ENCODE measurements at regions not wholly inside any gene's neighbourhood (a gene's known extent, or its start where the extent isn't known, plus 50 kb on each side); places are given as distances from the start of the nearest gene placed in this dataset.

- Mint-ChIP-seq H3K27ac (no peak overlapping the region), H3K36me3 (ENCODE audit: low read depth) (no peaks in the 10 kb centered on the region), H3K4me3 (no peak overlapping the region), H3K4me1 (ENCODE audit: low read depth) (no peaks in the 10 kb centered on the region), H3K27me3 (no peaks in the 10 kb centered on the region), H3K9me3 (no peaks in the 10 kb centered on the region)
Measured at GRCh38 chr10:108592956-108593355, 1330.4 kb downstream of the XPNPEP1 start.

GRCh38 chr10:108591417-108591816 is 1331.9 kb downstream of the XPNPEP1 start:
- no peaks in the 10 kb centered on the region for H3K4me1 Mint-ChIP-seq (ENCODE audit: low read depth)
- H3K9me3 Mint-ChIP-seq: no peaks in the 10 kb centered on the region
- H3K27ac Mint-ChIP-seq: no peak overlapping the region
- H3K36me3 Mint-ChIP-seq (ENCODE audit: low read depth): no peaks in the 10 kb centered on the region
- H3K4me3 Mint-ChIP-seq: no peak overlapping the region
- H3K27me3 Mint-ChIP-seq: no peaks in the 10 kb centered on the region

DNA sequence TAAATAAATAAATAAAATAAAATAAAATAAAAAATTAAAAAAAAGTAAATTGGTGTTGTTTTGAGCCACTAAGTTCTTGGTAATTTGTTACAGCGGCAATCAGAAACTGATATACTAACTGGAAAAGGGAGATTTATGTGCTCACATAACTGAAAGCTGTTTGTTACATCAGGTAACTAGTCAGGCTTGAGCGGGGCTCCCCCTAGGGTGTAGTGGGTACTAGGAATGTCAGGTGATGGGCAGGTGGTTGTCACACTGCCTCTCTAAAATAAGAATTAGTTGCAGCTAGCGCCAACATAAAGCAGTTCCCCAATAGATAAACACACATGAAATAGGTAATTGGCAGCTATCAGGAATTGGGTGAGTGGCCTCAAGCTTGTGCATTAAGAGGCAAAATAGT is 1336.9 kb downstream of the XPNPEP1 start:
- no peaks in the 10 kb centered on the region for H3K36me3 Mint-ChIP-seq (ENCODE audit: low read depth)
- no peak overlapping the region for H3K4me3 Mint-ChIP-seq
- H3K4me1 Mint-ChIP-seq (ENCODE audit: low read depth): no peaks in the 10 kb centered on the region
- no peaks in the 10 kb centered on the region for H3K9me3 Mint-ChIP-seq
- H3K27ac Mint-ChIP-seq: no peak overlapping the region
- H3K27me3 Mint-ChIP-seq: no peaks in the 10 kb centered on the region

DNA sequence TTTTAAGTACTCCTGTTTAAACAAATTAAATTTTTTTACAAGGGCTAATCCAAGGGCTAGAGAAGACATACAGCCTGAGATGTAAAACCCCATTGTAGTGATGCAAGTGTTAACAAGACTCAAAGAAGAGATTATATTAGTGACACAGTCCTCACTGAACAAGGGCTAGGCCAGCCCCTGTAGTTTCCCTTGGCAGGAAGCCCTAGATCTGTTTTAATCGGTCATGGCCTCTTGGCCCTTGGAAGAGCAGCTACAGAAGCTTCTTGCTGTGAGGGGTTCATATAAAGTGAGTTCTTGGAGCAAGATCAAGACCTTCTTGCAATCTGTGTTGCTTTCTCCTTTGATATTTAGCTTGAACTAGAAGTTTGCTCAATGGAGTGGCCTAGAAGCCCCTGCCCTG is 1339.4 kb downstream of the XPNPEP1 start:
- H3K4me1 Mint-ChIP-seq (ENCODE audit: low read depth): no peaks in the 10 kb centered on the region
- H3K27ac Mint-ChIP-seq: no peak overlapping the region
- no peaks in the 10 kb centered on the region for H3K36me3 Mint-ChIP-seq (ENCODE audit: low read depth)
- H3K4me3 Mint-ChIP-seq: no peak overlapping the region
- H3K9me3 Mint-ChIP-seq: peaks cover 4% of the 10 kb centered on the region
- H3K27me3 Mint-ChIP-seq: no peaks in the 10 kb centered on the region

- Mint-ChIP-seq H3K36me3 (ENCODE audit: low read depth) (no peaks in the 10 kb centered on the region), H3K4me1 (ENCODE audit: low read depth) (no peaks in the 10 kb centered on the region)
Measured at GRCh38 chr10:108582888-108583287, 1340.4 kb downstream of the XPNPEP1 start.

GRCh38 chr10:108582387-108582786 is 1340.9 kb downstream of the XPNPEP1 start:
- Mint-ChIP-seq H3K9me3 (peaks cover 4% of the 10 kb centered on the region), H3K4me1 (ENCODE audit: low read depth) (no peaks in the 10 kb centered on the region), H3K4me3 (no peak overlapping the region), H3K36me3 (ENCODE audit: low read depth) (no peaks in the 10 kb centered on the region), H3K27ac (no peak overlapping the region), H3K27me3 (no peaks in the 10 kb centered on the region)

More at GRCh38 chr10:108582888-108583287, 1340.4 kb downstream of the XPNPEP1 start:
- no peaks in the 10 kb centered on the region for H3K27me3 Mint-ChIP-seq
- peaks cover 4% of the 10 kb centered on the region for H3K9me3 Mint-ChIP-seq
- no peak overlapping the region for H3K27ac Mint-ChIP-seq
- no peak overlapping the region for H3K4me3 Mint-ChIP-seq

- H3K36me3 Mint-ChIP-seq (ENCODE audit: low read depth): no peaks in the 10 kb centered on the region
- no peak overlapping the region for H3K4me3 Mint-ChIP-seq
- H3K27me3 Mint-ChIP-seq: no peaks in the 10 kb centered on the region
- peaks cover 7% of the 10 kb centered on the region for H3K9me3 Mint-ChIP-seq
- no peaks in the 10 kb centered on the region for H3K4me1 Mint-ChIP-seq (ENCODE audit: low read depth)
- H3K27ac Mint-ChIP-seq: no peak overlapping the region
Measured at GRCh38 chr10:108578258-108578657, 1345.1 kb downstream of the XPNPEP1 start.

- Mint-ChIP-seq H3K9me3 (peaks cover 13% of the 10 kb centered on the region), H3K4me3 (no peak overlapping the region), H3K27ac (no peak overlapping the region), H3K36me3 (ENCODE audit: low read depth) (no peaks in the 10 kb centered on the region), H3K27me3 (no peaks in the 10 kb centered on the region), H3K4me1 (ENCODE audit: low read depth) (no peaks in the 10 kb centered on the region)
Measured at GRCh38 chr10:108574233-108574632, 1349.1 kb downstream of the XPNPEP1 start.

DNA sequence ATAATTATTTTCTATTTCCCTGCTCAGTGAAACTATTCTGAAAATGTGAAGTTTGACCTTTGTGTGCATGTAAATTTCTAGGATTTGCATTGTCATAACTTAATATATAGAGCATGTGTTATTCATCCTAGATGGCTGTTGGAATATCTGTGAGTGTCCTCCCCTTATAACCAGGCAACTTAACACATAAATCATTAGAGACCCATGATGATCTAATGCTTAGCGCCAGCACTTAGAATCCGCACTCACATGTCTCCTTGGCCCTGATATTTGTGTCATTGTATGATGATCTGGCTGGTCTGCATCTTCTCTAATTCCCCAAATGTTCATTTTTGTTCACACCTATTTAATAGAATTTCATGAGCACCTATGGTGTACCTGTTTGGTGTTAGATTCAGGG is 1354.5 kb downstream of the XPNPEP1 start:
- Mint-ChIP-seq H3K4me1 (ENCODE audit: low read depth) (no peaks in the 10 kb centered on the region), H3K27me3 (no peaks in the 10 kb centered on the region), H3K27ac (no peak overlapping the region), H3K4me3 (no peak overlapping the region), H3K9me3 (peaks cover 10% of the 10 kb centered on the region), H3K36me3 (ENCODE audit: low read depth) (no peaks in the 10 kb centered on the region)

- Mint-ChIP-seq H3K9me3 (peaks cover 10% of the 10 kb centered on the region), H3K36me3 (ENCODE audit: low read depth) (no peaks in the 10 kb centered on the region), H3K27ac (no peak overlapping the region), H3K27me3 (no peaks in the 10 kb centered on the region), H3K4me3 (no peak overlapping the region), H3K4me1 (ENCODE audit: low read depth) (no peaks in the 10 kb centered on the region)
Measured at GRCh38 chr10:108567899-108568752, 1355.2 kb downstream of the XPNPEP1 start.

- Mint-ChIP-seq H3K9me3 (peaks cover 8% of the 10 kb centered on the region), H3K4me3 (no peak overlapping the region), H3K27me3 (no peaks in the 10 kb centered on the region), H3K4me1 (ENCODE audit: low read depth) (no peaks in the 10 kb centered on the region), H3K36me3 (ENCODE audit: low read depth) (no peaks in the 10 kb centered on the region), H3K27ac (no peak overlapping the region)
Measured at GRCh38 chr10:108566316-108567107, 1356.8 kb downstream of the XPNPEP1 start.

DNA sequence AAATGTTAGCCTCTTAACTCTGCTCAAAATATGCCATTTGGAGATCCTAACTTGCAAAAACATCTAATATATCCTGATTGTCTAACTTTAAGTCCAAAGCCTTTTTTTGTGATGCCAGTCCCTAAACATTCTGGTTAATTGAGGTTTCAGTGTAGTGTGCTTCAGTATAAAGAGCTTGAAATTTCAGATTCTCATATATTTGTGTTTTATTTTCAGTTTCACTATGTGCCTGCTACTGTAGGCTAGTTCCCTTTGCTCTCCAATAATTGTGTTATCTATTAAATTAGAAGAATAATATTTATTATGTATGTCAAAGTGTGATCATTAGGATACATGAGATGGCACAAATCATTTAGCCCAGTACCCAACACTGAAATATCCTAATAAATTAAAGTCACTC is 1361.2 kb downstream of the XPNPEP1 start:
- Mint-ChIP-seq H3K4me1 (ENCODE audit: low read depth) (no peaks in the 10 kb centered on the region), H3K36me3 (ENCODE audit: low read depth) (no peaks in the 10 kb centered on the region), H3K4me3 (no peak overlapping the region), H3K9me3 (no peaks in the 10 kb centered on the region), H3K27me3 (no peaks in the 10 kb centered on the region), H3K27ac (no peak overlapping the region)

DNA sequence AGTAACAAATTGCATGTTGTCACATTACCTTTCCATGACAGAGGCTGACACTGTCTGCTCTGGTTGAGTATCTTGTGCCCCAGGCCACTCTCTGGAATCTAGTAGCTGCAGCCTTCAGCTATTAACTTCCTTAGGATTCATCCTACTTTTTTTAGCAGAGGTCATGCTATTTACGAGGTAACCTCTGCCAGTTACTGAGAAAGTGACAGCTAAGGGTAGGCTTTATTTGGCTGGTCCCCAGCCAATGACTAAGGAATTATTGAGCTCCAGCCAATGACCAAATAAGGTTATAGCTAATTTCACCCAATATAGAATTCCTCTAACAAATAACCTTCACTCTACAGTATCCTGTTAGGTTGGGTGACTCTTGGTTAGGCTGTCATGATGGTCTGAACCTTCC is 1361.7 kb downstream of the XPNPEP1 start:
- H3K4me3 Mint-ChIP-seq: no peak overlapping the region
- no peaks in the 10 kb centered on the region for H3K36me3 Mint-ChIP-seq (ENCODE audit: low read depth)
- H3K4me1 Mint-ChIP-seq (ENCODE audit: low read depth): no peaks in the 10 kb centered on the region

GRCh38 chr10:108560488-108560887 is 1362.8 kb downstream of the XPNPEP1 start:
- no peaks in the 10 kb centered on the region for H3K9me3 Mint-ChIP-seq
- no peak overlapping the region for H3K27ac Mint-ChIP-seq
- H3K4me3 Mint-ChIP-seq: no peak overlapping the region
- no peaks in the 10 kb centered on the region for H3K36me3 Mint-ChIP-seq (ENCODE audit: low read depth)
- no peaks in the 10 kb centered on the region for H3K27me3 Mint-ChIP-seq
- H3K4me1 Mint-ChIP-seq (ENCODE audit: low read depth): no peaks in the 10 kb centered on the region

More for the DNA sequence above, 1361.7 kb downstream of the XPNPEP1 start:
- H3K27ac Mint-ChIP-seq: no peak overlapping the region
- H3K27me3 Mint-ChIP-seq: no peaks in the 10 kb centered on the region
- no peaks in the 10 kb centered on the region for H3K9me3 Mint-ChIP-seq

GRCh38 chr10:108556186-108556585 is 1367.1 kb downstream of the XPNPEP1 start:
- H3K4me1 Mint-ChIP-seq (ENCODE audit: low read depth): no peaks in the 10 kb centered on the region
- no peak overlapping the region for H3K4me3 Mint-ChIP-seq
- no peak overlapping the region for H3K27ac Mint-ChIP-seq
- no peaks in the 10 kb centered on the region for H3K36me3 Mint-ChIP-seq (ENCODE audit: low read depth)
- H3K27me3 Mint-ChIP-seq: no peaks in the 10 kb centered on the region
- no peaks in the 10 kb centered on the region for H3K9me3 Mint-ChIP-seq
